MCF 10A (cell line): ENCODE measurements at regions not wholly inside any gene's neighbourhood (a gene's known extent, or its start where the extent isn't known, plus 50 kb on each side); places are given as distances from the start of the nearest gene placed in this dataset.
"Not testable (repeated sequence)": the region's sequence is repeated elsewhere in the genome, so short reads cannot be mapped to it uniquely, and the experiment has no call there.

ENCODE experiments used
- BruUV-seq: library from RNA; stranded (reverse); fragments of 400-500 nt; replicated peaks from 2 replicates; lab custom pipeline; 2021; lab: Mats Ljungman, UMichigan
- CTCF ChIA-PET: fragments of 300-600 bp; sonication (Branson Sonifier 250); formaldehyde crosslinking; extraction: SDS; loops from one replicate; lab custom pipeline; 2021; ENCODE audit warnings: antibody characterized with exemption, inconsistent platforms; lab: Yijun Ruan, JAX
- POLR2A ChIA-PET: fragments of 300-600, 350-650 bp; sonication (Branson Sonifier 250); formaldehyde crosslinking; extraction: SDS; loops from one replicate; lab custom pipeline; 2020; ENCODE audit warnings: antibody characterized with exemption, inconsistent platforms; lab: Yijun Ruan, JAX
- DNase-seq: peaks from one replicate; pipeline ENCODE4 v3.0.0-alpha.2; 2018; ENCODE audit not compliant: unreplicated experiment
- H3K27ac Mint-ChIP-seq: one replicate; pipeline ENCODE4 v1.8.0; 2022; ENCODE audit warnings: mild to moderate bottlenecking, low read depth, mixed read lengths; ENCODE audit not compliant: unreplicated experiment
- H3K27me3 Mint-ChIP-seq: one replicate; pipeline ENCODE4 v1.8.0; 2022; ENCODE audit warnings: mixed read lengths; ENCODE audit not compliant: insufficient read depth, unreplicated experiment
- H3K36me3 Mint-ChIP-seq: one replicate; pipeline ENCODE4 v1.8.0; 2022; ENCODE audit warnings: mild to moderate bottlenecking, moderate library complexity, mixed read lengths; ENCODE audit not compliant: insufficient read depth, unreplicated experiment
- H3K4me1 Mint-ChIP-seq: one replicate; pipeline ENCODE4 v1.8.0; 2022; ENCODE audit warnings: mixed read lengths; ENCODE audit not compliant: insufficient read depth, unreplicated experiment
- H3K4me3 Mint-ChIP-seq: one replicate; pipeline ENCODE4 v1.8.0; 2022; ENCODE audit warnings: mild to moderate bottlenecking, moderate library complexity, mixed read lengths; ENCODE audit not compliant: unreplicated experiment
- H3K9me3 Mint-ChIP-seq: one replicate; pipeline ENCODE4 v1.8.0; 2022; ENCODE audit warnings: mixed read lengths; ENCODE audit not compliant: unreplicated experiment
- CTCF ChIP-seq: fragments of 200-600 bp; IDR thresholded peaks from one replicate; pipeline ENCODE4 v1.8.0; 2022; ENCODE audit warnings: antibody characterized with exemption, mild to moderate bottlenecking; ENCODE audit not compliant: unreplicated experiment
- intact Hi-C: fragments of 100-400 bp; cut with micrococcal nuclease; formaldehyde crosslinking; loops from 2 replicates; pipeline ENCODE4 v1.14.1; 2022

- no TSS peak for BruUV-seq
- Mint-ChIP-seq H3K36me3 (no peaks in the 10 kb centered on the region), H3K4me1 (no peaks in the 10 kb centered on the region), H3K9me3 (no peaks in the 10 kb centered on the region), H3K4me3 (no peak overlapping the region), H3K27ac (no peak overlapping the region), H3K27me3 (no peaks in the 10 kb centered on the region)
- TF ChIP-seq CTCF, result no peak
- CTCF ChIA-PET, result interaction anchor here (0.6 to 0.8 kb wide), 2 partner anchors 101 to 174 kb away, joined by 3 to 5 read pairs; no protein-coding TSS in a partner anchor
- POLR2A ChIA-PET, result interaction anchor here (0.7 to 1.3 kb wide), 2 partner anchors 9 to 14 kb away, joined by 3 to 4 read pairs; no protein-coding TSS in a partner anchor
- intact Hi-C loops, result no loop called here
- DNase-seq, result no peak
Observed at GRCh38 chr9:29176786-29177185, 1603.5 kb upstream of the C9orf72 start.

GRCh38 chr9:29183971-29184370 lies 1610.7 kb upstream of the C9orf72 start:
- CTCF ChIA-PET, result interaction anchor here (1.0 kb wide), 1 partner anchor 10 kb away, joined by 7 read pairs; no protein-coding TSS in a partner anchor
- Mint-ChIP-seq H3K27ac (peak overlapping the region; percentile 35), H3K27me3 (no peaks in the 10 kb centered on the region), H3K4me3 (no peak overlapping the region), H3K36me3 (no peaks in the 10 kb centered on the region), H3K9me3 (no peaks in the 10 kb centered on the region), H3K4me1 (no peaks in the 10 kb centered on the region)
- no peak for DNase-seq
- BruUV-seq, result no TSS peak
- POLR2A ChIA-PET, result no interaction called here
- intact Hi-C loops, result no loop called here
- no peak for TF ChIP-seq CTCF

GRCh38 chr9:29188771-29189170 lies 1615.5 kb upstream of the C9orf72 start:
- H3K27ac Mint-ChIP-seq, DNase-seq, intact Hi-C loops, H3K27me3 Mint-ChIP-seq, H3K4me1 Mint-ChIP-seq, BruUV-seq, H3K4me3 Mint-ChIP-seq, POLR2A ChIA-PET, H3K9me3 Mint-ChIP-seq, H3K36me3 Mint-ChIP-seq, CTCF ChIA-PET: not testable (repeated sequence)

- BruUV-seq, CTCF ChIA-PET, POLR2A ChIA-PET, H3K27me3 Mint-ChIP-seq, intact Hi-C loops, H3K4me3 Mint-ChIP-seq, DNase-seq, H3K4me1 Mint-ChIP-seq, H3K36me3 Mint-ChIP-seq, H3K27ac Mint-ChIP-seq, H3K9me3 Mint-ChIP-seq: not testable (repeated sequence)
Observed at GRCh38 chr9:29189221-29189620, 1615.9 kb upstream of the C9orf72 start.

GRCh38 chr9:29198861-29199260 lies 1625.6 kb upstream of the C9orf72 start:
- no peak overlapping the region for H3K27ac Mint-ChIP-seq
- BruUV-seq, result no TSS peak
- H3K9me3 Mint-ChIP-seq, result no peaks in the 10 kb centered on the region
- no peak overlapping the region for H3K4me3 Mint-ChIP-seq
- H3K36me3 Mint-ChIP-seq, result no peaks in the 10 kb centered on the region
- no peak for TF ChIP-seq CTCF
- intact Hi-C loops, result no loop called here
- peaks cover 8% of the 10 kb centered on the region for H3K4me1 Mint-ChIP-seq
- DNase-seq, result no peak
- H3K27me3 Mint-ChIP-seq, result no peaks in the 10 kb centered on the region
- CTCF ChIA-PET, result interaction anchor here (0.7 kb wide), 1 partner anchor 424 kb away, joined by 3 read pairs; no protein-coding TSS in a partner anchor
- POLR2A ChIA-PET, result interaction anchor here (0.6 kb wide), 1 partner anchor 462 kb away, joined by 5 read pairs; no protein-coding TSS in a partner anchor
